Left renal pelvis (tissue), 4 donors: ENCODE measurements at regions not wholly inside any gene's neighbourhood (a gene's known extent, or its start where the extent isn't known, plus 50 kb on each side); places are given as distances from the start of the nearest gene placed in this dataset.
"Not testable (repeated sequence)": the region's sequence is repeated elsewhere in the genome, so short reads cannot be mapped to it uniquely, and the experiment has no call there.

ENCODE experiments used
- DNase-seq, 4 donors: peaks; one replicate each; pipeline ENCODE4 v3.0.0-alpha.2; 2013; ENCODE audit warnings: low read depth in 4 of 4, low spot score in 3 of 4

DNA sequence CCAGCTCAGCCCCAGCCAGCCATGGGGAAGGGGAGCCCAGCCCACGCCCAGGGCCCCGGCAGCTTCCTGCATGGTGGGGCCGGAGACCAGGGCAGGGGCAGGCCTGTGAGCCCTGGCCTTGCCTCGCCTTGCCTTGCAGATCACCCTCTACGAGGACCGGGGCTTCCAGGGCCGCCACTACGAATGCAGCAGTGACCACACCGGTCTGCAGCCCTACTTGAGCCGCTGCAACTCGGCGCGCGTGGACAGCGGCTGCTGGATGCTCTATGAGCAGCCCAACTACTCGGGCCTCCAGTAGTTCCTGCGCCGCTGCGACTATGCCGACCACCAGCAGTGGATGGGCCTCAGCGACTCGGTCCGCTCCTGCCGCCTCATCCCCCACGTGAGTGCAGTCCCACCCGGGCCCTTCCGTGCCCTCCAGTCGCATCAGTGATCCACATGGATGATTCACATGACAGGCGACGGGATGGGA, 278.6 kb upstream of the MAP2 start:
- not testable (repeated sequence) for DNase-seq

DNA sequence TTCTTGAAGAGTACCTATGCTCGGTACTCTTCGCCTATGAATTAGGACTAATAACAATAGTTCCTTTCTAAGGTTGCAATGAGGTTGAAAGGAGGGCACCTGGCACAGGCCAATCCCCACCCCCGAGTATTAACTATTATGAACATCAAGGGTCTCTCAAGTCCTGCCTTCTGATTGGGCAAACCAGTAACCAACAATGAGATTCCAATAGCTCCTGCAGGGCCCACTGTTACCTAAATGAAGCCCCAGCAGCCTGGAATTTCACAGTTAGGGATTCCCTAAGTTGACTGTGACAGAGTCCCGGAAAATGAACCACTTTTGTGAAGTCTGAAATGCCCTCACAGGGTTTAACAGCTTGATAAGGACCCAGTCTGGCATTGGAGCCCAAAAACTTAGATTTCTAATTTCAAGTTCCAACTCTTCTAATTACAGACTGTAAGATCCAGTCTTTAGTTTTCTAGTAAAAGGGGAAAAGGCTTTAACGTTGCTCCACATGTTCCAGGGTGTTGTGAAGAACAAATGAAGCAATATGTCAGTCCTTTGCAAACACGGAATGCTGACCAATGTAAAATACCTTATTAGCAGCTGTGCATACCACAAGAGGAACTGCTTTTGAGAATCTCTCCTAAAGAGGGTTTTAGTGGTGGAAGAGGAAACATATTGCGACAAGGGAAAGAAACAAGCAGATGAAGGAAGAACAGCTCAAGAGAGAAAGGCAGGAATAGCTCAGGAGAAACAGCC, 277.7 kb upstream of the MAP2 start:
- no peak for DNase-seq

GRCh38 chr2:209146682-209147320, 277.0 kb upstream of the MAP2 start:
- no peak for DNase-seq

DNA sequence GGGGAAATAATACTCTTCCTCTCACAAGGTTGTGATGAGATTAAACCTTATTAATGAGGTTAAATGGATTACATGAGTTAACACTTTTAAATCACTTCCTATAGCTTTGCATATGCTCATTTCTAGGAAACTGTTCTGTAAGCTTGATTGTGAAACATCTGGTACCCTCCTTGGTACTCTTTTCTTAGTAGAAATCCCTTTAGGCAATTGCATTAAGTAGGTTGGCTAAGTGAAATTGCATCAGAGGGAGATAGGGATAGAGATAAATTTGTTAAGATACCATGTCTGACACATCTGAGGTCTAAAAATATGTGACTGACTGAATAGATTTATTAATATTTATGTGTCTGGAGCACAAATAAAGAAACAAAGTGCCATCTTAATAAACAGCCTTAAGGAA, 275.9 kb upstream of the MAP2 start:
- DNase-seq = no peak

DNA sequence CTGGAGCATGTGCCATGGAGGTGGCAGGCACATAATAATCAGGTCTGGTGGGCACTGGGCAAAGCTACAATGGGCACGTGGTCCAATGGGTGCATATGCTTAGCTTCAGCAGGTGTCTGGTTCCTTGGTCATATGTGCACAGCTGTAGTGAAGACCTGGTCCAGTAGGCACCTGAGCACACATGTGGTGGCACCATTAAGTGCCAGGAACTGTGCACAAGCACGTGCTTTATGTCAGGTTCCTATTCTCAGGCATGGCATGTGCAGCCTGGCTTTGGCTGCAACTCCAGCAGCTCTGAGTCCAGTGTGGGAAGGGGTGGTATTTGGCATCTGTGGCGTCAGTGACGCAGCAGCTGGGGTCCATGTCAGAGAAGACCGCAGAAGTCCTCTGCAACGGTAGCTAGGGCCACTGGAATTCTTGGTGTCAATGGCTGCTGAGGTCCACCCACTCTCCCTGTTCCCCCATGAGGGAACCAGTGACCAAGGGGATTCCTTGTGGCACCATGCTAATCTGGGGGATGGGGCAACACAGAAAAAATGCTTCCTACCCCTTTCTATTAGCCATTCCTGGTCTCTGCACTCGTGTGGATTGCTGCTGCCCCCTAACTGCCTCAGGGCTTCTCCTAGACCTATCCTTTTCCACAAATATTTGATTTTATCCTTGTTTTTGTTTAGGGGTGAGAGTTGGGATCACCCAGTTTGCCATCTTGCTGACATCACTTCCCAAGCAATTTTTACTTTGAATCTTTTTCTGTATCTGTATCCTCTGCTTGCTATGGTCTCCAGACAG, 262.9 kb upstream of the MAP2 start:
- DNase-seq = no peak

- no peak for DNase-seq
Observed at GRCh38 chr2:209162129-209162528, 261.7 kb upstream of the MAP2 start.

DNA sequence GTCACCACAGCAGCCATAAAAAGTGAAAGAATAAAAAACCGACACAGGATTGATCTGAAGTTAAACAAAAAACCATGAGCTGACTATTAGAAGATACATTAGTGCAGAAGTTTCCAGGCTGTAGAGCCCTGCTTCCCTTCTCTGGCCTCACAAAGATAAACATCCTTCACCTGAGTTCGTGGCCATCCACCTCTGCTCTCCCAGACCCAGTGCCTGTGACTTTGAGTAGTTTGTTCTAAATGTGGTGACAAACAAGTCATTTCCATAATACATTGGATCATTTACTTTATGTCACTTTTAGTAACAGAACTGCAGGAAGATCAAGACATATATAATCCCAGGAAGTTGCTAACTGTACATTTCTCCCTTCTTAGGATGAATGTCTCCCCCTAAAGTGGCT, 241.9 kb upstream of the MAP2 start:
- no peak for DNase-seq

- not testable (repeated sequence) for DNase-seq
Observed at GRCh38 chr2:209186886-209187285, 237.0 kb upstream of the MAP2 start.

GRCh38 chr2:209189893-209190292, 234.0 kb upstream of the MAP2 start:
- no peak for DNase-seq

- no peak for DNase-seq
Observed at GRCh38 chr2:209191139-209191538, 232.7 kb upstream of the MAP2 start.

DNA sequence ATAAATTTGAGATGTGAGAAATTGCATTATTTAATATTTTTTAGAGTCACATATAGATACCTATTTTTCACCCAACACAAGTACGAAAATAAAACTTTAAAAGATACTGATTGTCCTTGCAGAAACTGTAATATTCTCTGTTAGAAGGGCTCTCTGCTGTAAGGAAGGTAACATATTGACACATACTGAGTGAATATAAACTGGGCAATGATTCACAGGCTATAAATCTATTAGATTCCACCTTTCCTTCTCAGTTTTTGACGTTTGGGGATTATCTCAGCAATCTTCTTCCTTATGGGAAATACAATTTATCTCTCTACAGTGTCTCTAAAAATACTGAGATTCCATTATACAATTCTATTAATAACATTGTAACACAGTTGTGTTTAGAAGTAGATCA, 229.1 kb upstream of the MAP2 start:
- no peak for DNase-seq

DNA sequence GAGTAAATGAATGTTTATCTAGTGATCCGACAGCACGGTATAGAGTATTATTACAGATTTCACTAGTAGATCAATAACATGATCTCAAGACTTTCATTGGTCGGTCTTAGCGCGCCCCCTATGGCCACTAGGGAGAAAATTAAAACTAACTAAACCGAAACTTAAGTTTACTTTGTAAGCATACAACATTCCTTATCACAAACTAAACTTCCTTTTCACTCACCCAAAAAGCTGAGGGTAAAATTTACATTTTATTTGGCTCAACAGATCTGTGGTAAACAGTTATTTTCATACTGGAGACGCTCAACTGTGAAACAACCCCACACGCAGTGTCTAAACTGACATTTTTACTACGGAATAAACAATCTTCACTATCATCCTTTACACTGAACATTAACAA, 215.6 kb upstream of the MAP2 start:
- DNase-seq = no peak

GRCh38 chr2:209209943-209210342, 213.9 kb upstream of the MAP2 start:
- no peak for DNase-seq

- no peak for DNase-seq
Observed at GRCh38 chr2:209230560-209230959, 193.3 kb upstream of the MAP2 start.

GRCh38 chr2:209236377-209236776, 187.5 kb upstream of the MAP2 start:
- no peak for DNase-seq

DNA sequence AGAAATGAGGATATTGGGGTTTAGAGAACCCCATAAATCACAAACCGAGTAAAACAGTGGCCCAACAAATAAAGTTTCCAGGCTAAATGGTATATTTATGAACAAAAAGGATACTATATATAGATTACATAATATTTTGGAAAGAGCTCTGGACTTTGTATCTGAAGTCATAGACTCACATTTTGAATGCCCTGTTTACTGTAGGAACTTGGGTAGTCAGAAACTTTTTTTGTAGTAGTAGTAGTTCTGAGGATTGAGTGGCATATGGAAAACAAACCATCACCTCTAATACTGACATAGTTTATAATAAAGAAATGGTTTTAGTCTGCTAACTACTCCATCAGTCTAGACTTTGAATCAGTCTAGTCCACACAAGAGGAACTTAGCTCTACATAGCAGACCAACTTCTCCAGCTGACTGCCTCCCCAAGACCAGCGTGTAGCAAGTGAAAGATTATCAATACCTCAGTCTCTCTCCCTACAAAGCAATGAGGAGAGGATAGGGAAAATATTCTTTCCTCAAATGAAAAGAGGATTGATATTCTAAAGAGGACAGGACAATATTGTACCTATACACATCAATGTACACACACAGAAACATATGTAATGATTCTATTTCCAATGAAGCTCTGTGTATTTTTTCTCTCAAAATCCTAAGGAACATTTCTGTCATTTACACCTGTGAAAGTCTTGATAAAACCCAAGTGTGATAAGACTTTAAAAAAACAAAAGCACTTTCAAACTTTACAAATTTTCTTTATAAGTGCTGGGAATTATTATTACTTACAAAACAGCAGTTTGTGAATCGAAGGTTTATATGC, 184.9 kb upstream of the MAP2 start:
- DNase-seq = no peak

GRCh38 chr2:209239585-209239938, 184.3 kb upstream of the MAP2 start:
- no peak for DNase-seq

DNA sequence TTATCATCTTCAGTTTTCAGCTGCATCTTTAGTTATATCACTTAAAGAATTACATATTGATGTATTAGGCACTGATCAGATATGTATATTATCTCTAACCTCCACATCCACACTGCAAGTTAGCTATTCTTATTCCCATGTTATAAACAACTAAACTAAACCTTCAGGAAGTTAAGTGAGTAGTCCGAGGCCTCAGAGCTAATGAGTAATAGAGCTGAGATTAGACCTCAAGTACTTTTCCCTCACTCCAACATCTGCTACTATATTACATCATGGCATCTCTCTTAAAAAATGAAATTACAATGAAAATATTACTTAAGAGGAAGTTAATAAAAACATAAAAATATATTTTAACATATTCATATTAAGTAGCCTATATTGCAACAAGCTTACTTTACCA, 183.6 kb upstream of the MAP2 start:
- DNase-seq = no peak

DNA sequence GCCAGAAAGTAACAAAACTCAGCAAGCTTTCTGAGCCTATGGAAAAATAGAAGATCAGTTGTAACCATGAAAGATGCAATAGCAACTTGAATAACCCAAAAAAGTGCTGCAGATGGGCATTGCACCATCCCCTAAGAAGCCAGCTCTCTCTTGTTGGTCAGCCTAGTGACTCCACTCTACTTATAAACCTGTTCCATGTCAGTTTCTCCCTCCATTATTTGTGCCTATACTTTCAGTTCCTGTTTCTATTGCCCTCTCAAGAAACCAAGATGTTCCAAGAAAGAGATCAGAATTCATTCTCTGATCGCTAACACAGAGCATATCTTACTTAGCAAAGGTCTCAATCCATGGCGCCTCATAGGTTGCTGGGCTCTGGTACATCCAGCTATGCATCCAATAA, 170.3 kb upstream of the MAP2 start:
- no peak for DNase-seq

DNA sequence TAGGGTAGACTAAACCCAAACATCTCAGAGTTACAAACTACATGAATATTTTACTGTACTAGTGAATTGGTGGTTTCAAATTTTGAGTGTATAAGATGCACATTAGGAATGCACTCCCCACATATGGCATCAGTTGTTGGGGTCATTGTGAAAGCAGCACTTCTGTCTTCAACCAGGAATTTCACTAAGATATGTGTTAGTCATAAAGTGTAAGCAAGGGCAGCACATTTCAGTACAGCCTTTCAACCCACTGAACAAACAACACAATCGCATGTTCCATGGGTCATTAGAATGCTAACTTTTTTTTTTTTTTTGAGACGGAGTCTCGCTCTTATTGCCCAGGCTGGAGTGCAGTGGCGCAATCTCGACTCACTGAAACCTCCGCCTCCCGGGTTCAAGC, 164.1 kb upstream of the MAP2 start:
- no peak for DNase-seq

GRCh38 chr2:209260281-209260680, 163.6 kb upstream of the MAP2 start:
- no peak for DNase-seq
